HepG2 (cell line): ENCODE measurements at regions not wholly inside any gene's neighbourhood (a gene's known extent, or its start where the extent isn't known, plus 50 kb on each side); places are given as distances from the start of the nearest gene placed in this dataset.

Experiments
- ATAC-seq: fragments of 200-7000 bp; cut with Tn5 transposase; 3 replicates; pipeline ENCODE4 v1.9.1; 2020; ENCODE audit warnings: mild to moderate bottlenecking, moderate library complexity
- BruUV-seq: library from RNA; stranded (reverse); fragments of 400-500 nt; replicated peaks from 2 replicates; lab custom pipeline; 2021; lab: Mats Ljungman, UMichigan
- CTCF ChIA-PET: fragments of 300-600 bp; formaldehyde crosslinking; extraction: SDS; loops from one replicate; lab custom pipeline; 2021; ENCODE audit warnings: low total read pairs, inconsistent platforms, low intra/inter-chr PET ratio; lab: Yijun Ruan, JAX
- POLR2A ChIA-PET: fragments of 350-600 bp; sonication (Branson Sonifier 250); formaldehyde crosslinking; loops from one replicate; lab custom pipeline; 2020; ENCODE audit warnings: antibody characterized with exemption, inconsistent platforms; lab: Yijun Ruan, JAX
- DNase-seq: peaks from one replicate; pipeline ENCODE4 v3.0.0-alpha.2; 2015; ENCODE audit warnings: low spot score
- FAIRE-seq: peaks from 3 replicates; lab custom pipeline; 2011; peaks lifted over from hg19 to GRCh38; lab: Jason Lieb, UNC
- H2AFZ ChIP-seq: one replicate; pipeline ENCODE4 v1.6.1; 2011; ENCODE audit warnings: low read length, inconsistent platforms
- H3K27ac ChIP-seq: fragments of 300-600 bp; 3 replicates; pipeline ENCODE4 v1.8.0; 2011; ENCODE audit warnings: mixed run types, mild to moderate bottlenecking, mixed read lengths, low read length, inconsistent platforms; ENCODE audit not compliant: insufficient read depth; ENCODE audit errors: extremely low read length
- H3K27me3 ChIP-seq, 2 experiments: fragments of 200-600 bp in 1 of 2; 2 replicates in 1 of 2; 3 replicates in 1 of 2; pipeline versions ENCODE4 v1.6.0 to v1.8.0; 2011; ENCODE audit warnings: low read length in 2 of 2, mild to moderate bottlenecking in 2 of 2, moderate library complexity in 2 of 2, inconsistent platforms in 1 of 2; ENCODE audit not compliant: insufficient read depth in 2 of 2, control insufficient read depth in 1 of 2
- H3K36me3 ChIP-seq, 2 experiments: fragments of 200-600 bp in 1 of 2; replicated peaks in 1 of 2; 2 replicates in 1 of 2; 3 replicates in 1 of 2; pipeline versions ENCODE4 v1.5.1 to v1.8.0; 2011; ENCODE audit warnings: low read length in 2 of 2, inconsistent platforms in 1 of 2; ENCODE audit not compliant: insufficient read depth in 2 of 2, control insufficient read depth in 1 of 2
- H3K4me1 ChIP-seq: 2 replicates; pipeline ENCODE4 v1.5.1; 2012; ENCODE audit warnings: low read length, inconsistent platforms; ENCODE audit not compliant: insufficient read depth
- H3K4me2 ChIP-seq: 2 replicates; pipeline ENCODE4 v1.6.0; 2011; ENCODE audit warnings: low read depth, low read length, inconsistent platforms
- H3K4me3 ChIP-seq, 3 experiments: fragments of 200-600 bp in 1 of 3; sonication (generic), shearing (Covaris generic) in 1 of 3; replicated peaks in 1 of 3; 2 replicates each; pipeline ENCODE4 v1.5.1; 2011 to 2016; ENCODE audit warnings: low read length in 3 of 3, inconsistent platforms in 2 of 3, low read depth in 2 of 3, mild to moderate bottlenecking in 2 of 3, control low read depth in 1 of 3, mixed read lengths in 1 of 3; ENCODE audit not compliant: insufficient read depth in 1 of 3
- H3K79me2 ChIP-seq: one replicate; pipeline ENCODE4 v1.6.1; 2011; ENCODE audit warnings: low read length, inconsistent platforms; ENCODE audit not compliant: insufficient read depth
- H3K9ac ChIP-seq: 2 replicates; pipeline ENCODE4 v1.6.0; 2011; ENCODE audit warnings: mild to moderate bottlenecking, low read depth, low read length, inconsistent platforms; ENCODE audit not compliant: insufficient read depth
- H3K9me3 ChIP-seq: 2 replicates; pipeline ENCODE4 v1.5.1; 2012; ENCODE audit warnings: mild to moderate bottlenecking, low read length
- H4K20me1 ChIP-seq: 2 replicates; pipeline ENCODE4 v1.6.0; 2011; ENCODE audit warnings: inconsistent platforms, mild to moderate bottlenecking, low read length, moderate library complexity; ENCODE audit not compliant: insufficient read depth
- IRX3 ChIP-seq: sonication (generic); formaldehyde crosslinking; IDR thresholded peaks from 2 replicates; pipeline ENCODE4 v1.8.1; 2023; ENCODE audit warnings: mild to moderate bottlenecking, low read depth, missing genetic modification reagents, borderline replicate concordance
- ZNF496 ChIP-seq: sonication (generic); formaldehyde crosslinking; IDR thresholded peaks from 2 replicates; pipeline ENCODE4 v1.8.1; 2023; ENCODE audit warnings: mild to moderate bottlenecking, moderate library complexity, missing genetic modification reagents; ENCODE audit not compliant: insufficient replicate concordance
- ZNF670 ChIP-seq: sonication (generic); formaldehyde crosslinking; IDR thresholded peaks from 2 replicates; pipeline ENCODE4 v1.8.0; 2022; ENCODE audit warnings: mild to moderate bottlenecking, missing genetic modification reagents, borderline replicate concordance
- ZNF784 ChIP-seq: sonication (generic); formaldehyde crosslinking; IDR thresholded peaks from 2 replicates; pipeline ENCODE4 v1.5.1; 2020; ENCODE audit warnings: missing genetic modification reagents, mild to moderate bottlenecking, borderline replicate concordance
- ZNF879 ChIP-seq: sonication (generic); formaldehyde crosslinking; IDR thresholded peaks from 2 replicates; pipeline ENCODE4 v1.8.1; 2023; ENCODE audit warnings: missing genetic modification reagents
- WGBS: methylation state at CpG from one replicate; pipeline ENCODE4 v1.1.6; 2017; ENCODE audit warnings: low lambda C conversion rate; 5-methylcytosine and 5-hydroxymethylcytosine counted together
- in situ Hi-C: cut with HindIII; loops from 2 replicates; pipeline ENCODE4 v1.10.0; 2017; ENCODE audit warnings: low pct_unique_long_range_greater_than_20kb; ENCODE audit not compliant: extremely low pct_ligation_motif_present
- intact Hi-C: fragments of 100-400 bp; cut with micrococcal nuclease; formaldehyde crosslinking; loops from one replicate; pipeline ENCODE4 v1.10.0; 2022; ENCODE audit not compliant: unreplicated experiment
- TF ChIP-seq, protein P1 (sequence below): sonication (generic); formaldehyde crosslinking; IDR thresholded peaks from 2 replicates; pipeline ENCODE4 v1.4.0; 2020; ENCODE audit warnings: missing genetic modification reagents, borderline replicate concordance

- no TSS peak for BruUV-seq
- Histone ChIP-seq H3K9me3 (no peaks in the 10 kb centered on the region), H3K27ac (no peak overlapping the region), H3K27me3 (no peaks in the 10 kb centered on the region), H2AFZ (no peak overlapping the region), H3K4me2 (no peak overlapping the region), H3K9ac (no peak overlapping the region), H4K20me1 (no peaks in the 10 kb centered on the region), H3K79me2 (no peaks in the 10 kb centered on the region), H3K4me1 (no peaks in the 10 kb centered on the region), H3K36me3 (no peaks in the 10 kb centered on the region), H3K4me3 (no peak overlapping the region)
- TF ChIP-seq ZNF879 (CRISPR knock-in tag) = no peak
- TF ChIP-seq ZNF784 (CRISPR knock-in tag) = no peak
- no peak for TF ChIP-seq ZNF496 (CRISPR knock-in tag)
- no peak for TF ChIP-seq ZNF670 (CRISPR knock-in tag)
- TF ChIP-seq, protein P1, sequence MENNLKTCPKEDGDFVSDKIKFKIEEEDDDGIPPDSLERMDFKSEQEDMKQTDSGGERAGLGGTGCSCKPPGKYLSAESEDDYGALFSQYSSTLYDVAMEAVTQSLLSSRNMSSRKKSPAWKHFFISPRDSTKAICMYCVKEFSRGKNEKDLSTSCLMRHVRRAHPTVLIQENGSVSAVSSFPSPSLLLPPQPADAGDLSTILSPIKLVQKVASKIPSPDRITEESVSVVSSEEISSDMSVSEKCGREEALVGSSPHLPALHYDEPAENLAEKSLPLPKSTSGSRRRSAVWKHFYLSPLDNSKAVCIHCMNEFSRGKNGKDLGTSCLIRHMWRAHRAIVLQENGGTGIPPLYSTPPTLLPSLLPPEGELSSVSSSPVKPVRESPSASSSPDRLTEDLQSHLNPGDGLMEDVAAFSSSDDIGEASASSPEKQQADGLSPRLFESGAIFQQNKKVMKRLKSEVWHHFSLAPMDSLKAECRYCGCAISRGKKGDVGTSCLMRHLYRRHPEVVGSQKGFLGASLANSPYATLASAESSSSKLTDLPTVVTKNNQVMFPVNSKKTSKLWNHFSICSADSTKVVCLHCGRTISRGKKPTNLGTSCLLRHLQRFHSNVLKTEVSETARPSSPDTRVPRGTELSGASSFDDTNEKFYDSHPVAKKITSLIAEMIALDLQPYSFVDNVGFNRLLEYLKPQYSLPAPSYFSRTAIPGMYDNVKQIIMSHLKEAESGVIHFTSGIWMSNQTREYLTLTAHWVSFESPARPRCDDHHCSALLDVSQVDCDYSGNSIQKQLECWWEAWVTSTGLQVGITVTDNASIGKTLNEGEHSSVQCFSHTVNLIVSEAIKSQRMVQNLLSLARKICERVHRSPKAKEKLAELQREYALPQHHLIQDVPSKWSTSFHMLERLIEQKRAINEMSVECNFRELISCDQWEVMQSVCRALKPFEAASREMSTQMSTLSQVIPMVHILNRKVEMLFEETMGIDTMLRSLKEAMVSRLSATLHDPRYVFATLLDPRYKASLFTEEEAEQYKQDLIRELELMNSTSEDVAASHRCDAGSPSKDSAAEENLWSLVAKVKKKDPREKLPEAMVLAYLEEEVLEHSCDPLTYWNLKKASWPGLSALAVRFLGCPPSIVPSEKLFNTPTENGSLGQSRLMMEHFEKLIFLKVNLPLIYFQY = no peak
- no peak for TF ChIP-seq IRX3
- DNase-seq (no peak), ATAC-seq (no peak), FAIRE-seq (no peak)
- intact Hi-C loops = no loop called here
- 8% methylated on average over 4 of the region's 4 CpGs for WGBS
- POLR2A ChIA-PET = no interaction called here
- CTCF ChIA-PET = no interaction called here
- in situ Hi-C loops = no loop called here
Measured at GRCh38 chr2:16727256-16727655, 61.6 kb upstream of the CYRIA start.
